Ureter (tissue), 1 donor: ENCODE measurements at regions not wholly inside any gene's neighbourhood (a gene's known extent, or its start where the extent isn't known, plus 50 kb on each side); places are given as distances from the start of the nearest gene placed in this dataset.

Experiments used
- DNase-seq: peaks from one replicate; pipeline ENCODE4 v3.0.0-alpha.2; 2020; ENCODE audit warnings: low spot score
- donor health status: DM: yes; HTN: yes; CAD: no.

GRCh38 chr3:66692042-66692765 is 191.4 kb upstream of the LRIG1 start:
- no peak for DNase-seq

- no peak for DNase-seq
These were observed 191.9 kb upstream of the LRIG1 start for GRCh38 chr3:66692766-66693150.

GRCh38 chr3:66693461-66694031 is 192.7 kb upstream of the LRIG1 start:
- no peak for DNase-seq

- DNase-seq = no peak
These were observed 201.3 kb upstream of the LRIG1 start for GRCh38 chr3:66702126-66702525.

- no peak for DNase-seq
These were observed 202.7 kb upstream of the LRIG1 start for GRCh38 chr3:66703501-66703900.

GRCh38 chr3:66705076-66705475 is 204.3 kb upstream of the LRIG1 start:
- DNase-seq = no peak

GRCh38 chr3:66706890-66707289 is 206.1 kb upstream of the LRIG1 start:
- DNase-seq = no peak

GRCh38 chr3:66709532-66709931 is 208.7 kb upstream of the LRIG1 start:
- no peak for DNase-seq

GRCh38 chr3:66712210-66712609 is 211.4 kb upstream of the LRIG1 start:
- no peak for DNase-seq

GRCh38 chr3:66713921-66714320 is 213.1 kb upstream of the LRIG1 start:
- DNase-seq = no peak

GRCh38 chr3:66715806-66716205 is 215.0 kb upstream of the LRIG1 start:
- DNase-seq = no peak

- DNase-seq = no peak
These were observed 217.0 kb upstream of the LRIG1 start for GRCh38 chr3:66717806-66718205.

GRCh38 chr3:66719796-66720356 is 219.1 kb upstream of the LRIG1 start:
- no peak for DNase-seq

- DNase-seq = no peak
These were observed 219.7 kb upstream of the LRIG1 start for GRCh38 chr3:66720508-66720907.

- no peak for DNase-seq
These were observed 221.9 kb upstream of the LRIG1 start for GRCh38 chr3:66722675-66723074.

GRCh38 chr3:66723231-66723630 is 222.4 kb upstream of the LRIG1 start:
- DNase-seq = no peak

- DNase-seq = no peak
These were observed 229.0 kb upstream of the LRIG1 start for GRCh38 chr3:66729687-66730393.

- DNase-seq = no peak
These were observed 238.0 kb upstream of the LRIG1 start for GRCh38 chr3:66738625-66739365.

GRCh38 chr3:66740260-66740659 is 239.4 kb upstream of the LRIG1 start:
- no peak for DNase-seq

- no peak for DNase-seq
These were observed 243.7 kb upstream of the LRIG1 start for GRCh38 chr3:66744521-66744920.

- no peak for DNase-seq
These were observed 244.2 kb upstream of the LRIG1 start for GRCh38 chr3:66744986-66745385.

GRCh38 chr3:66747261-66747660 is 246.4 kb upstream of the LRIG1 start:
- no peak for DNase-seq
